IMR-90 (cell line): ENCODE measurements at regions not wholly inside any gene's neighbourhood (a gene's known extent, or its start where the extent isn't known, plus 50 kb on each side); places are given as distances from the start of the nearest gene placed in this dataset.

Experiments used
- ATAC-seq: fragments of 200-7000 bp; cut with Tn5 transposase; 2 replicates; pipeline ENCODE4 v1.9.1; 2020; ENCODE audit warnings: low read depth, mild to moderate bottlenecking, moderate library complexity
- BruUV-seq: library from RNA; stranded (reverse); fragments of 400-500 nt; replicated peaks from 2 replicates; lab custom pipeline; 2021; lab: Mats Ljungman, UMichigan
- CTCF ChIA-PET: fragments of 300-600 bp; formaldehyde crosslinking; extraction: SDS; loops from one replicate; lab custom pipeline; 2021; ENCODE audit warnings: antibody characterized with exemption; lab: Yijun Ruan, JAX
- POLR2A ChIA-PET: fragments of 300-600 bp; sonication (Branson Sonifier 250); formaldehyde crosslinking; loops from one replicate; lab custom pipeline; 2022; ENCODE audit warnings: antibody characterized with exemption; ENCODE audit not compliant: unreplicated experiment; lab: Charles Lee
- DNase-seq: peaks from one replicate; pipeline ENCODE4 v3.0.0; 2013
- H2AFZ ChIP-seq: replicated peaks from 2 replicates; pipeline ENCODE3; 2013; ENCODE audit warnings: low read length, mild to moderate bottlenecking; ENCODE audit not compliant: poor library complexity
- H2AK5ac ChIP-seq: 2 replicates; pipeline ENCODE4 v1.6.1; 2013; ENCODE audit warnings: low read depth, low read length, inconsistent platforms
- H2AK9ac ChIP-seq: replicated peaks from 2 replicates; pipeline ENCODE3; 2013; ENCODE audit warnings: mild to moderate bottlenecking, low read depth, low read length, moderate library complexity; ENCODE audit not compliant: poor library complexity
- H2BK120ac ChIP-seq: 2 replicates; pipeline ENCODE4 v1.6.1; 2013; ENCODE audit warnings: low read depth, low read length, inconsistent platforms
- H2BK15ac ChIP-seq: 3 replicates; pipeline ENCODE4 v1.6.1; 2013; ENCODE audit warnings: low read depth, low read length, inconsistent platforms
- H2BK20ac ChIP-seq: 2 replicates; pipeline ENCODE4 v1.6.1; 2013; ENCODE audit warnings: low read depth, mild to moderate bottlenecking, inconsistent platforms, low read length, moderate library complexity
- H2BK5ac ChIP-seq: 2 replicates; pipeline ENCODE4 v1.6.1; 2013; ENCODE audit warnings: mild to moderate bottlenecking, low read depth, low read length, inconsistent platforms; ENCODE audit not compliant: poor library complexity, severe bottlenecking
- H3K14ac ChIP-seq: replicated peaks from 2 replicates; pipeline ENCODE4 v1.6.1; 2013; ENCODE audit warnings: low read depth, low read length, inconsistent platforms
- H3K18ac ChIP-seq: 2 replicates; pipeline ENCODE4 v1.6.1; 2013; ENCODE audit warnings: low read depth, low read length, control low read depth
- H3K23ac ChIP-seq: 2 replicates; pipeline ENCODE4 v1.6.1; 2013; ENCODE audit warnings: low read depth, low read length, inconsistent platforms
- H3K27ac ChIP-seq: 2 replicates; pipeline ENCODE4 v1.5.1; 2013; ENCODE audit warnings: mild to moderate bottlenecking, control low read depth, low read length; ENCODE audit not compliant: insufficient read depth
- H3K27me3 ChIP-seq: 2 replicates; pipeline ENCODE4 v1.6.1; 2013; ENCODE audit warnings: low read length; ENCODE audit not compliant: control insufficient read depth, insufficient read depth
- H3K36me3 ChIP-seq: 2 replicates; pipeline ENCODE4 v1.6.1; 2013; ENCODE audit warnings: low read length, mixed read lengths; ENCODE audit not compliant: control insufficient read depth, insufficient read depth
- H3K4ac ChIP-seq: 2 replicates; pipeline ENCODE4 v1.6.1; 2013; ENCODE audit warnings: low read depth, low read length, inconsistent platforms
- H3K4me1 ChIP-seq: 2 replicates; pipeline ENCODE4 v1.6.1; 2013; ENCODE audit warnings: low read length, mixed read lengths; ENCODE audit not compliant: control insufficient read depth, insufficient read depth
- H3K4me2 ChIP-seq: 2 replicates; pipeline ENCODE4 v1.6.1; 2013; ENCODE audit warnings: low read depth, mild to moderate bottlenecking, control low read depth, low read length, moderate library complexity
- H3K4me3 ChIP-seq: 2 replicates; pipeline ENCODE4 v1.5.1; 2013; ENCODE audit warnings: low read depth, mild to moderate bottlenecking, control low read depth, low read length, moderate library complexity; ENCODE audit not compliant: insufficient read depth
- H3K56ac ChIP-seq: 2 replicates; pipeline ENCODE4 v1.6.1; 2013; ENCODE audit warnings: low read length, inconsistent platforms; ENCODE audit not compliant: insufficient read depth; ENCODE audit errors: extremely low read depth
- H3K79me1 ChIP-seq, 2 experiments: 2 replicates each; pipeline ENCODE4 v1.6.1; 2013; ENCODE audit warnings: low read length in 2 of 2, inconsistent platforms in 1 of 2, low read depth in 1 of 2
- H3K9ac ChIP-seq: 2 replicates; pipeline ENCODE4 v1.6.1; 2013; ENCODE audit warnings: low read depth, low read length, control low read depth
- H3K9me1 ChIP-seq: 2 replicates; pipeline ENCODE4 v1.6.1; 2013; ENCODE audit warnings: low read length, inconsistent platforms; ENCODE audit not compliant: insufficient read depth
- H3K9me3 ChIP-seq: 2 replicates; pipeline ENCODE4 v1.6.1; 2013; ENCODE audit warnings: low read length; ENCODE audit not compliant: control insufficient read depth, insufficient read depth
- H4K20me1 ChIP-seq: 2 replicates; pipeline ENCODE4 v1.6.1; 2013; ENCODE audit warnings: low read length, inconsistent platforms; ENCODE audit not compliant: insufficient read depth
- H4K5ac ChIP-seq: 2 replicates; pipeline ENCODE4 v1.6.1; 2013; ENCODE audit warnings: mild to moderate bottlenecking, low read depth, low read length, control low read depth
- H4K8ac ChIP-seq, 2 experiments: 2 replicates each; pipeline ENCODE4 v1.6.1; 2013; ENCODE audit warnings: low read depth in 2 of 2, low read length in 2 of 2, control low read depth in 1 of 2, inconsistent platforms in 1 of 2
- H4K91ac ChIP-seq: 2 replicates; pipeline ENCODE4 v1.6.1; 2013; ENCODE audit warnings: low read depth, low read length, inconsistent platforms; ENCODE audit not compliant: insufficient read depth
- BHLHE40 ChIP-seq: fragments of 150-350 bp; IDR thresholded peaks from 2 replicates; pipeline ENCODE4 v1.6.1; 2016; ENCODE audit warnings: mild to moderate bottlenecking, low read depth, low read length
- CEBPB ChIP-seq: IDR thresholded peaks from 2 replicates; pipeline ENCODE4 v1.6.1; 2012; ENCODE audit warnings: low read depth, low read length, improper control_type of control experiment
- CHD1 ChIP-seq: IDR thresholded peaks from 2 replicates; pipeline ENCODE4 v1.6.1; 2012; ENCODE audit warnings: low read depth, low read length, improper control_type of control experiment
- FOS ChIP-seq: fragments of 150-350 bp; IDR thresholded peaks from 2 replicates; pipeline ENCODE4 v1.6.1; 2016; ENCODE audit warnings: low read depth, low read length
- MAFK ChIP-seq: IDR thresholded peaks from 2 replicates; pipeline ENCODE4 v1.6.1; 2012; ENCODE audit warnings: low read depth, low read length, improper control_type of control experiment
- MAZ ChIP-seq: IDR thresholded peaks from 2 replicates; pipeline ENCODE4 v1.6.1; 2012; ENCODE audit warnings: low read depth, mild to moderate bottlenecking, low read length, improper control_type of control experiment, moderate library complexity, borderline replicate concordance
- MXI1 ChIP-seq: IDR thresholded peaks from 2 replicates; pipeline ENCODE4 v1.6.1; 2012; ENCODE audit warnings: low read depth, mild to moderate bottlenecking, low read length, moderate library complexity, borderline replicate concordance
- NFE2L2 ChIP-seq: fragments of 150-350 bp; IDR thresholded peaks from 2 replicates; pipeline ENCODE4 v1.6.1; 2016; ENCODE audit warnings: low read depth, mild to moderate bottlenecking, low read length
- POLR2A ChIP-seq: IDR thresholded peaks from 2 replicates; pipeline ENCODE4 v1.6.1; 2012; ENCODE audit warnings: mild to moderate bottlenecking, low read depth, low read length
- RAD21 ChIP-seq: IDR thresholded peaks from 2 replicates; pipeline ENCODE4 v1.6.1; 2012; ENCODE audit warnings: low read length, improper control_type of control experiment
- RCOR1 ChIP-seq: IDR thresholded peaks from 2 replicates; pipeline ENCODE4 v1.6.1; 2012; ENCODE audit warnings: mild to moderate bottlenecking, low read length, improper control_type of control experiment; ENCODE audit not compliant: insufficient replicate concordance
- RFX5 ChIP-seq: IDR thresholded peaks from 2 replicates; pipeline ENCODE4 v1.8.0; 2012; ENCODE audit warnings: low read depth, mild to moderate bottlenecking, low read length, moderate library complexity
- SMC3 ChIP-seq: fragments of 150-350 bp; IDR thresholded peaks from 2 replicates; pipeline ENCODE4 v1.6.1; 2016; ENCODE audit warnings: low read depth, mild to moderate bottlenecking, antibody characterized with exemption, low read length, moderate library complexity
- WGBS, 2 experiments: methylation state at CpG; one replicate each; pipeline versions ENCODE4 v1.1.5 to v1.1.7; 2013; ENCODE audit warnings: missing lambda C conversion rate in 2 of 2; ENCODE audit not compliant: insufficient read length in 1 of 2; ENCODE audit errors: extremely low coverage in 2 of 2; 5-methylcytosine and 5-hydroxymethylcytosine counted together
- dilution Hi-C: fragments of 300-500 bp; cut with HindIII; formaldehyde crosslinking; loops from one replicate; pipeline ENCODE4 v1.14.3; 2018; ENCODE audit warnings: low sequenced_read_pairs; ENCODE audit not compliant: unreplicated experiment
- in situ Hi-C: fragments of 300-500 bp; cut with MboI; formaldehyde crosslinking; loops from 3 replicates; pipeline ENCODE4 v1.14.3; 2019; ENCODE audit warnings: low sequenced_read_pairs, inconsistent platforms, mixed read lengths
- intact Hi-C: fragments of 100-400 bp; cut with micrococcal nuclease; formaldehyde crosslinking; loops from 2 replicates; pipeline ENCODE4 v1.10.0; 2022
- TF ChIP-seq, protein P1 (sequence below): fragments of 150-350 bp; IDR thresholded peaks from 2 replicates; pipeline ENCODE4 v1.6.1; 2016; ENCODE audit warnings: low read depth, mild to moderate bottlenecking, low read length, moderate library complexity, borderline replicate concordance
- TF ChIP-seq, protein P2 (sequence below): conservative IDR thresholded peaks from 2 replicates; pipeline ENCODE4 v1.5.1; 2012; ENCODE audit warnings: mild to moderate bottlenecking, low read depth, low read length, improper control_type of control experiment
- TF ChIP-seq, protein P3 (sequence below): fragments of 150-350 bp; IDR thresholded peaks from 2 replicates; pipeline ENCODE4 v1.6.1; 2017; ENCODE audit warnings: mild to moderate bottlenecking, antibody characterized with exemption, low read length, low read depth

DNA sequence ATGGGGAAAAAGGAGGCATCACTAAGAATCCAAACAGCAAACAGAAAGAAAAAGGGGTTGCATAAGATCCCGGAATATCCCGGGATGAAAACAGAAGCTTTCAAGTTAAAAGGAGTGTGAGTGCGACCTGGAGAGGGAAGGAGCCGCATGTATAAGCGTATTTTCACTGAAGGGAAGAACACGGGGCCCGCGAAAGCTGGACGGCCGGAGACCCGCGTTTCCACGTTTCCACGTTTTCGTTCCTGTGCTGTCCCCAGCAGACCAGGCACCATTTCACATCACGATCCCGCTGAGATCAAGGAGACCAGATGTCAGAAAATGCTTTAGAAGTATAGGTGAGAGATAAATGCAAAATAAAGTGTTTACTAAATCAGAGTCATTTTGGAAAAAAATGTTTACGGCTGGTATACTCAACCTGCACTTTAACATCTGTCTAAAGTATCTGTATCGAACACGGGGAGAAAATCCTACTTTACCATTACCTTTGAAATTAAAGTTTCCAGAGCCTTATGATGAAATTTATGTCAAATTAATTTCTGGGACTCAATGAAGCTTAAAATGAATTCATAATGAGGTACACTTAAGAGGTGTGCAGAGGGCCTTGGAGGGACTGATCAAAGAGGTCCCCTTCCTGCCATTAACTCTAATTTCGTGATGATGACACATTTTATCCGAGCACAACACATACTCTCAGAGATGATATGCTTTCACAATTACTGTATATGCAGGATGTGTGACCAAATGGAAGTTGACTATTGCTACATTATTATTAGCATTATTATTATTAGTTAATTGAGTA, 71.0 kb upstream of the SALL3 start:
- no peaks in the 10 kb centered on the region for H3K27me3 ChIP-seq

More for the DNA sequence above, 71.0 kb upstream of the SALL3 start:
- no peak overlapping the region for H2BK120ac ChIP-seq
- intact Hi-C loops = no loop called here
- no peak overlapping the region for H3K27ac ChIP-seq
- no peak overlapping the region for H3K56ac ChIP-seq
- H2BK15ac ChIP-seq = no peak overlapping the region
- H3K14ac ChIP-seq = no peak overlapping the region
- no peak overlapping the region for H3K4me3 ChIP-seq
- ATAC-seq (no peak), DNase-seq (no peak)
- no peaks in the 10 kb centered on the region for H3K9me1 ChIP-seq
- no peak overlapping the region for H4K91ac ChIP-seq
- H3K18ac ChIP-seq = no peak overlapping the region
- no peak overlapping the region for H2AK5ac ChIP-seq
- no peak overlapping the region for H2AK9ac ChIP-seq
- CTCF ChIA-PET = no interaction called here
- no peak overlapping the region for H4K8ac ChIP-seq
- TF ChIP-seq RFX5 (no peak), MAZ (no peak), RCOR1 (no peak), RAD21 (no peak), FOS (no peak), MXI1 (no peak), NFE2L2 (no peak), CEBPB (no peak), POLR2A (no peak), BHLHE40 (no peak), SMC3 (no peak), MAFK (no peak), CHD1 (no peak)
- TF ChIP-seq, protein P1, sequence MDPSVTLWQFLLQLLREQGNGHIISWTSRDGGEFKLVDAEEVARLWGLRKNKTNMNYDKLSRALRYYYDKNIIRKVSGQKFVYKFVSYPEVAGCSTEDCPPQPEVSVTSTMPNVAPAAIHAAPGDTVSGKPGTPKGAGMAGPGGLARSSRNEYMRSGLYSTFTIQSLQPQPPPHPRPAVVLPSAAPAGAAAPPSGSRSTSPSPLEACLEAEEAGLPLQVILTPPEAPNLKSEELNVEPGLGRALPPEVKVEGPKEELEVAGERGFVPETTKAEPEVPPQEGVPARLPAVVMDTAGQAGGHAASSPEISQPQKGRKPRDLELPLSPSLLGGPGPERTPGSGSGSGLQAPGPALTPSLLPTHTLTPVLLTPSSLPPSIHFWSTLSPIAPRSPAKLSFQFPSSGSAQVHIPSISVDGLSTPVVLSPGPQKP = no peak
- TF ChIP-seq, protein P2, sequence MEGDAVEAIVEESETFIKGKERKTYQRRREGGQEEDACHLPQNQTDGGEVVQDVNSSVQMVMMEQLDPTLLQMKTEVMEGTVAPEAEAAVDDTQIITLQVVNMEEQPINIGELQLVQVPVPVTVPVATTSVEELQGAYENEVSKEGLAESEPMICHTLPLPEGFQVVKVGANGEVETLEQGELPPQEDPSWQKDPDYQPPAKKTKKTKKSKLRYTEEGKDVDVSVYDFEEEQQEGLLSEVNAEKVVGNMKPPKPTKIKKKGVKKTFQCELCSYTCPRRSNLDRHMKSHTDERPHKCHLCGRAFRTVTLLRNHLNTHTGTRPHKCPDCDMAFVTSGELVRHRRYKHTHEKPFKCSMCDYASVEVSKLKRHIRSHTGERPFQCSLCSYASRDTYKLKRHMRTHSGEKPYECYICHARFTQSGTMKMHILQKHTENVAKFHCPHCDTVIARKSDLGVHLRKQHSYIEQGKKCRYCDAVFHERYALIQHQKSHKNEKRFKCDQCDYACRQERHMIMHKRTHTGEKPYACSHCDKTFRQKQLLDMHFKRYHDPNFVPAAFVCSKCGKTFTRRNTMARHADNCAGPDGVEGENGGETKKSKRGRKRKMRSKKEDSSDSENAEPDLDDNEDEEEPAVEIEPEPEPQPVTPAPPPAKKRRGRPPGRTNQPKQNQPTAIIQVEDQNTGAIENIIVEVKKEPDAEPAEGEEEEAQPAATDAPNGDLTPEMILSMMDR = no peak
- TF ChIP-seq, protein P3, sequence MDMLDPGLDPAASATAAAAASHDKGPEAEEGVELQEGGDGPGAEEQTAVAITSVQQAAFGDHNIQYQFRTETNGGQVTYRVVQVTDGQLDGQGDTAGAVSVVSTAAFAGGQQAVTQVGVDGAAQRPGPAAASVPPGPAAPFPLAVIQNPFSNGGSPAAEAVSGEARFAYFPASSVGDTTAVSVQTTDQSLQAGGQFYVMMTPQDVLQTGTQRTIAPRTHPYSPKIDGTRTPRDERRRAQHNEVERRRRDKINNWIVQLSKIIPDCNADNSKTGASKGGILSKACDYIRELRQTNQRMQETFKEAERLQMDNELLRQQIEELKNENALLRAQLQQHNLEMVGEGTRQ = no peak
- no CpG with 5 or more reads among the region's 22 CpGs for WGBS, 2 experiments
- H2BK20ac ChIP-seq = no peak overlapping the region
- no peak overlapping the region for H3K9ac ChIP-seq
- no peak overlapping the region for H2AFZ ChIP-seq
- POLR2A ChIA-PET = no interaction called here
- H3K4me1 ChIP-seq = no peaks in the 10 kb centered on the region
- H3K23ac ChIP-seq = no peak overlapping the region
- no TSS peak for BruUV-seq
- dilution Hi-C loops = no loop called here
- no peak overlapping the region for H3K4me2 ChIP-seq
- H3K36me3 ChIP-seq = no peaks in the 10 kb centered on the region
- peaks cover 27% of the 10 kb centered on the region for H3K9me3 ChIP-seq
- H2BK5ac ChIP-seq = no peak overlapping the region
- in situ Hi-C loops = no loop called here
- H3K4ac ChIP-seq = no peak overlapping the region
- no peaks in the 10 kb centered on the region for H3K79me1 ChIP-seq
- no peak overlapping the region for H4K5ac ChIP-seq
- no peaks in the 10 kb centered on the region for H4K20me1 ChIP-seq
